ENCODE measurements at regions not wholly inside any gene's neighbourhood (a gene's known extent, or its start where the extent isn't known, plus 50 kb on each side); places are given as distances from the start of the nearest gene placed in this dataset.

GRCh38 chr5:113792806-113793205 is 279.3 kb downstream of the YTHDC2 start:
- POLR2A ChIA-PET = no interaction called here
- H3K9me3 ChIP-seq = no peaks in the 10 kb centered on the region
- BruUV-seq (replicated peaks) = no TSS peak
- H3K9me3 Mint-ChIP-seq (ENCODE audit: unreplicated experiment) = no peaks in the 10 kb centered on the region
- no peaks in the 10 kb centered on the region for H3K36me3 Mint-ChIP-seq (ENCODE audit: insufficient read depth, unreplicated experiment)
- no peaks in the 10 kb centered on the region for H3K4me1 ChIP-seq
- intact Hi-C loops (cut with micrococcal nuclease; ENCODE audit: unreplicated experiment) = no loop called here
- H3K27ac Mint-ChIP-seq (ENCODE audit: unreplicated experiment) = no peak overlapping the region
- H3K27me3 ChIP-seq (replicated peaks; ENCODE audit: control insufficient read depth, insufficient read depth, low read length) = no peaks in the 10 kb centered on the region
- no peak for DNase-seq
- no peak overlapping the region for H3K4me3 ChIP-seq (ENCODE audit: low read depth, low read length)
- no peak for TF ChIP-seq CTCF (IDR thresholded peaks at IDR 0.05; ENCODE audit: insufficient read depth in 1 of 2, low read depth in 1 of 2, low read length in 1 of 2, severe bottlenecking in 1 of 2, unreplicated experiment in 1 of 2)
- H3K36me3 ChIP-seq (ENCODE audit: control insufficient read depth, insufficient read depth, low read length) = no peaks in the 10 kb centered on the region
- no peaks in the 10 kb centered on the region for H3K4me1 Mint-ChIP-seq (ENCODE audit: low read depth, unreplicated experiment)
- H3K27me3 Mint-ChIP-seq (ENCODE audit: insufficient read depth, unreplicated experiment) = peaks cover 8% of the 10 kb centered on the region
- CTCF ChIA-PET = no interaction called here
- H3K4me3 Mint-ChIP-seq (ENCODE audit: unreplicated experiment) = no peak overlapping the region

- CTCF ChIA-PET = no interaction called here
- POLR2A ChIA-PET = no interaction called here
- no TSS peak for BruUV-seq (replicated peaks)
Observed at GRCh38 chr5:113794981-113795380, 281.5 kb downstream of the YTHDC2 start.

GRCh38 chr5:113800686-113801085 is 287.2 kb downstream of the YTHDC2 start:
- Histone ChIP-seq H3K36me3 (ENCODE audit: control insufficient read depth, insufficient read depth, low read length) (no peaks in the 10 kb centered on the region), H3K27me3 (replicated peaks; ENCODE audit: control insufficient read depth, insufficient read depth, low read length) (no peaks in the 10 kb centered on the region), H3K4me3 (ENCODE audit: low read depth, low read length) (no peak overlapping the region), H3K9me3 (no peaks in the 10 kb centered on the region), H3K4me1 (no peaks in the 10 kb centered on the region)
- ChIA-PET CTCF (no interaction called here), POLR2A (no interaction called here)
- no peaks in the 10 kb centered on the region for H3K4me1 Mint-ChIP-seq (ENCODE audit: low read depth, unreplicated experiment)
- no peak for TF ChIP-seq CTCF (IDR thresholded peaks at IDR 0.05; ENCODE audit: insufficient read depth in 1 of 2, low read depth in 1 of 2, low read length in 1 of 2, severe bottlenecking in 1 of 2, unreplicated experiment in 1 of 2)
- no peaks in the 10 kb centered on the region for H3K9me3 Mint-ChIP-seq (ENCODE audit: unreplicated experiment)
- H3K36me3 Mint-ChIP-seq (ENCODE audit: insufficient read depth, unreplicated experiment) = no peaks in the 10 kb centered on the region
- intact Hi-C loops (cut with micrococcal nuclease; ENCODE audit: unreplicated experiment) = loop anchor here (10.0 kb wide), 2 partner anchors 126 to 644 kb away; no protein-coding TSS in a partner anchor
- DNase-seq = no peak
- H3K27ac Mint-ChIP-seq (ENCODE audit: unreplicated experiment) = no peak overlapping the region
- H3K27me3 Mint-ChIP-seq (ENCODE audit: insufficient read depth, unreplicated experiment) = peaks cover 7% of the 10 kb centered on the region
- BruUV-seq (replicated peaks) = no TSS peak
- H3K4me3 Mint-ChIP-seq (ENCODE audit: unreplicated experiment) = no peak overlapping the region

More at GRCh38 chr5:113794981-113795380, 281.5 kb downstream of the YTHDC2 start:
- H3K36me3 ChIP-seq (ENCODE audit: control insufficient read depth, insufficient read depth, low read length) = no peaks in the 10 kb centered on the region
- no peak overlapping the region for H3K4me3 ChIP-seq (ENCODE audit: low read depth, low read length)
- intact Hi-C loops (cut with micrococcal nuclease; ENCODE audit: unreplicated experiment) = no loop called here
- H3K4me1 Mint-ChIP-seq (ENCODE audit: low read depth, unreplicated experiment) = no peaks in the 10 kb centered on the region
- H3K4me1 ChIP-seq = no peaks in the 10 kb centered on the region
- H3K27me3 ChIP-seq (replicated peaks; ENCODE audit: control insufficient read depth, insufficient read depth, low read length) = no peaks in the 10 kb centered on the region
- DNase-seq = no peak
- H3K9me3 Mint-ChIP-seq (ENCODE audit: unreplicated experiment) = no peaks in the 10 kb centered on the region
- no peak for TF ChIP-seq CTCF (IDR thresholded peaks at IDR 0.05; ENCODE audit: insufficient read depth in 1 of 2, low read depth in 1 of 2, low read length in 1 of 2, severe bottlenecking in 1 of 2, unreplicated experiment in 1 of 2)
- peaks cover 11% of the 10 kb centered on the region for H3K27me3 Mint-ChIP-seq (ENCODE audit: insufficient read depth, unreplicated experiment)
- H3K9me3 ChIP-seq = no peaks in the 10 kb centered on the region
- no peak overlapping the region for H3K27ac Mint-ChIP-seq (ENCODE audit: unreplicated experiment)
- no peak overlapping the region for H3K4me3 Mint-ChIP-seq (ENCODE audit: unreplicated experiment)
- H3K36me3 Mint-ChIP-seq (ENCODE audit: insufficient read depth, unreplicated experiment) = no peaks in the 10 kb centered on the region
